HEK293 (cell line): ENCODE measurements at regions not wholly inside any gene's neighbourhood (a gene's known extent, or its start where the extent isn't known, plus 50 kb on each side); places are given as distances from the start of the nearest gene placed in this dataset.

Experiments
- CTCF ChIP-seq: fragments of 450-650 bp; formaldehyde crosslinking; IDR thresholded peaks from 2 replicates; pipeline ENCODE4 v1.5.1; 2016; ENCODE audit warnings: missing biosample characterization, missing genetic modification characterization
- KLF1 ChIP-seq: fragments of 450-650 bp; formaldehyde crosslinking; IDR thresholded peaks from 2 replicates; pipeline ENCODE4 v1.5.1; 2016; ENCODE audit warnings: missing biosample characterization, missing genetic modification characterization
- ZNF350 ChIP-seq: fragments of 450-650 bp; formaldehyde crosslinking; IDR thresholded peaks from 2 replicates; pipeline ENCODE4 v1.5.0; 2017; ENCODE audit warnings: missing biosample characterization, mild to moderate bottlenecking, missing genetic modification characterization
- ZNF354C ChIP-seq: fragments of 450-650 bp; formaldehyde crosslinking; IDR thresholded peaks from 2 replicates; pipeline ENCODE4 v1.5.1; 2016; ENCODE audit warnings: missing biosample characterization, missing genetic modification characterization, low read depth, borderline replicate concordance
- ZNF521 ChIP-seq: fragments of 450-650 bp; formaldehyde crosslinking; IDR thresholded peaks from 2 replicates; pipeline ENCODE4 v1.5.1; 2017; ENCODE audit warnings: missing biosample characterization, mild to moderate bottlenecking, missing genetic modification characterization
- TF ChIP-seq, protein P1 (sequence below): fragments of 450-650 bp; IDR thresholded peaks from 2 replicates; pipeline ENCODE4 v1.5.1; 2018; ENCODE audit warnings: missing biosample characterization, mild to moderate bottlenecking, missing genetic modification characterization

DNA sequence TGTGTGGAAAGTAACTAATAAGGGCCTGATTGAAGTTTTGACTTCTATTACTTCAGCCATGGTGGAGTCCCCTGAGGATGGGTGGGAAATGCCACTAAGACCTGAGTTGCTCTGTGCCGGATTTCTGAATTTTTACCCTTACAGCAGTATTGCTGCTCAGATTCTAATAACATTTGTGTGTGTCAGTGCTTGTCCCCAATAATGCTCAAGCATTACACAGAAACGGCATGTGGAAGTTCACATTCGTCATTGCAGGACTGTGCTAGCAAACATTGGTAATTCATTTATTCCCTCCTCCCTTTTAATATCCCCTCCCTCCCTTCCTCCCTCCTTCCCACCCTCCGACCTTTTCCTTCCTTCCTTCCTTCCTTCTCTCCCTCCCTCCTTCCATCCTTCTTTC lies 484.5 kb upstream of the ONECUT1 start:
- TF ChIP-seq, protein P1, sequence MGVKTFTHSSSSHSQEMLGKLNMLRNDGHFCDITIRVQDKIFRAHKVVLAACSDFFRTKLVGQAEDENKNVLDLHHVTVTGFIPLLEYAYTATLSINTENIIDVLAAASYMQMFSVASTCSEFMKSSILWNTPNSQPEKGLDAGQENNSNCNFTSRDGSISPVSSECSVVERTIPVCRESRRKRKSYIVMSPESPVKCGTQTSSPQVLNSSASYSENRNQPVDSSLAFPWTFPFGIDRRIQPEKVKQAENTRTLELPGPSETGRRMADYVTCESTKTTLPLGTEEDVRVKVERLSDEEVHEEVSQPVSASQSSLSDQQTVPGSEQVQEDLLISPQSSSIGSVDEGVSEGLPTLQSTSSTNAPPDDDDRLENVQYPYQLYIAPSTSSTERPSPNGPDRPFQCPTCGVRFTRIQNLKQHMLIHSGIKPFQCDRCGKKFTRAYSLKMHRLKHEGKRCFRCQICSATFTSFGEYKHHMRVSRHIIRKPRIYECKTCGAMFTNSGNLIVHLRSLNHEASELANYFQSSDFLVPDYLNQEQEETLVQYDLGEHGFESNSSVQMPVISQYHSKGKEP (tag by site-specific recombination): no peak
- TF ChIP-seq ZNF350 (tag by site-specific recombination) (no peak), ZNF354C (tag by site-specific recombination) (no peak), ZNF521 (tag by site-specific recombination) (no peak), KLF1 (tag by site-specific recombination) (no peak), CTCF (no peak)
